ENCODE measurements at regions not wholly inside any gene's neighbourhood (a gene's known extent, or its start where the extent isn't known, plus 50 kb on each side); places are given as distances from the start of the nearest gene placed in this dataset.
"Not testable (repeated sequence)": the region's sequence is repeated elsewhere in the genome, so short reads cannot be mapped to it uniquely, and the experiment has no call there.

GRCh38 chr12:69168828-69169227 lies 70.5 kb upstream of the CPSF6 start:
- no peak for DNase-seq (ENCODE audit: low read depth)
- H3K4me3 ChIP-seq (ENCODE audit: low read depth, low read length): no peak overlapping the region
- TF ChIP-seq CTCF (conservative IDR thresholded peaks at IDR 0.05; ENCODE audit: low read depth, low read length): no peak

- no peak for TF ChIP-seq CTCF (conservative IDR thresholded peaks at IDR 0.05; ENCODE audit: low read depth, low read length)
- no peak overlapping the region for H3K4me3 ChIP-seq (ENCODE audit: low read depth, low read length)
- no peak for DNase-seq (ENCODE audit: low read depth)
Measured at GRCh38 chr12:69170293-69170692, 69.1 kb upstream of the CPSF6 start.

GRCh38 chr12:69171881-69172280 lies 67.5 kb upstream of the CPSF6 start:
- TF ChIP-seq CTCF (conservative IDR thresholded peaks at IDR 0.05; ENCODE audit: low read depth, low read length): no peak
- H3K4me3 ChIP-seq (ENCODE audit: low read depth, low read length): no peak overlapping the region
- no peak for DNase-seq (ENCODE audit: low read depth)

- no peak for TF ChIP-seq CTCF (conservative IDR thresholded peaks at IDR 0.05; ENCODE audit: low read depth, low read length)
- no peak for DNase-seq (ENCODE audit: low read depth)
- H3K4me3 ChIP-seq (ENCODE audit: low read depth, low read length): no peak overlapping the region
Measured at GRCh38 chr12:69172491-69172890, 66.9 kb upstream of the CPSF6 start.

- no peak overlapping the region for H3K4me3 ChIP-seq (ENCODE audit: low read depth, low read length)
- TF ChIP-seq CTCF (conservative IDR thresholded peaks at IDR 0.05; ENCODE audit: low read depth, low read length): no peak
- no peak for DNase-seq (ENCODE audit: low read depth)
Measured at GRCh38 chr12:69173368-69173767, 66.0 kb upstream of the CPSF6 start.

- DNase-seq (ENCODE audit: low read depth): no peak
- no peak for TF ChIP-seq CTCF (conservative IDR thresholded peaks at IDR 0.05; ENCODE audit: low read depth, low read length)
- H3K4me3 ChIP-seq (ENCODE audit: low read depth, low read length): no peak overlapping the region
Measured at GRCh38 chr12:69179786-69180185, 59.6 kb upstream of the CPSF6 start.

- not testable (repeated sequence) for H3K4me3 ChIP-seq (ENCODE audit: low read depth, low read length); DNase-seq (ENCODE audit: low read depth)
Measured at GRCh38 chr12:69187572-69187971, 51.8 kb upstream of the CPSF6 start.
